OCI-LY3 (cell line): ENCODE measurements at regions not wholly inside any gene's neighbourhood (a gene's known extent, or its start where the extent isn't known, plus 50 kb on each side); places are given as distances from the start of the nearest gene placed in this dataset.

Experiments used
- CTCF ChIP-seq: fragments of 200-600, 300-600 bp; sonication (generic); IDR thresholded peaks from 2 replicates; pipeline ENCODE4 v1.5.1; 2014; ENCODE audit warnings: antibody characterized with exemption, low read length, low read depth
- EZH2phosphoT487 ChIP-seq: fragments of 200-600 bp; shearing (Covaris generic); IDR thresholded peaks from 2 replicates; pipeline ENCODE4 v1.6.1; 2018; ENCODE audit warnings: antibody characterized with exemption, mixed run types, low read depth

GRCh38 chr5:22988937-22989336 is 135.8 kb upstream of the CDH12 start:
- TF ChIP-seq CTCF (no peak), EZH2phosphoT487 (no peak)
